HG03045 (cell line): ENCODE measurements at regions not wholly inside any gene's neighbourhood (a gene's known extent, or its start where the extent isn't known, plus 50 kb on each side); places are given as distances from the start of the nearest gene placed in this dataset.
"Not testable (repeated sequence)": the region's sequence is repeated elsewhere in the genome, so short reads cannot be mapped to it uniquely, and the experiment has no call there.

Experiments
- ATAC-seq: cut with Tn5 transposase; IDR thresholded peaks from one replicate; pipeline ENCODE4 v1.9.1; 2021; ENCODE audit warnings: mild to moderate bottlenecking, moderate library complexity; ENCODE audit not compliant: unreplicated experiment

DNA sequence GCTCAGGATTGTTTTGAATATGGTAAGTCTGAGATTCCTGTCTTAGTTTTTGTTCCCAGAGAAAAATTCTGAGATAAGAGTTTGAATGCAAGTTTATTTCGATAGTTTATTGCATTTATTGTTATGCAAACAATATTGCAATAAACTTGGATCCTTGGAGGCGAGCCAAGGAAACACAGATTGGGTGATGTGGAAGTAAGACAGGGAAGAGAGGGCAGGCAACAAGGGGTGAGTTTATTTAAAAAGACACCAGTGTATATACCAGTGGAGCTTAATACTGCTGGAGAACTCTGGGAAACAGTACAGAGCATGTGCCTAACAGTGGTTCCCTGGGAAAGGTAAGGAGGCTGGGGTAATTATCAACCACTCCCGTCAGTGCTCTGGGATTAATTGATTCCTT lies 87.5 kb upstream of the NEDD4L start:
- ATAC-seq, result no peak

DNA sequence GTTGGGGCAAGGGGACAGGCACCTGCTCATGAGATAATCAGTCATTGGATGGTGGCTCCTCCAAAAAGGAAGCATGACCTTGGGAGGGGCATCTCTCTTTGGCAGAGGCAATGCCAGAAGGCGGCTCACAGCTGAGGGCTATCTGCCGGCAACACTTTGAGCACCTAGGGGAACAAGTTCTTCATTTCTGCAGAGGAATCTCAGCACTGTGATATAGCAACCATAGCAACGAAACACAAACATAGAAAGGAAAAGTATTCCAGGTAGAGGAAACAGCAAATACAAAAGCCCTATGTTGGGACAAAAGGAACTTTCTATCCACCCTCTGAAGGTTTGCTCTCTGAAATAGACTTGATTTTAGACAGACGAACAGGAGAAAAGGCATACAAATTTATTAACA lies 89.1 kb upstream of the NEDD4L start:
- no peak for ATAC-seq

DNA sequence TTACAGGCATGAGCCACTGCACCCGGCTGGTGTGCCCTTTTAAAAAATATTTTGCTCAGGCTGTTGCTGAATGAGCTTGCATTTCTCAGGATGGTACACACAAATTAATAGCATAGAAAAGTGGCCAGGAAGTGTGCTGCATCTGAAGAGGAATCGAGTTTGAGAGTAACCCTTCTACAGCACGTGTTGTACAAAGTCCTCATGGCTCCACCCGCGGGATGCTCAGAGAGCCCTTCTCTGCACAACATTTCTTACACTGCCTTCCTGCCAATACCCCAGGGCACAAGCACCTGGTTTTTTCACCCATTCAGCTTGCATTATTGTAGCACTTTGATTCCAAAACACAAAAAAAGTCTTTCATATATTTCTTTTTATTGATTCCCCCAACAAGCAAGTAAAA lies 90.1 kb upstream of the NEDD4L start:
- ATAC-seq, result no peak

DNA sequence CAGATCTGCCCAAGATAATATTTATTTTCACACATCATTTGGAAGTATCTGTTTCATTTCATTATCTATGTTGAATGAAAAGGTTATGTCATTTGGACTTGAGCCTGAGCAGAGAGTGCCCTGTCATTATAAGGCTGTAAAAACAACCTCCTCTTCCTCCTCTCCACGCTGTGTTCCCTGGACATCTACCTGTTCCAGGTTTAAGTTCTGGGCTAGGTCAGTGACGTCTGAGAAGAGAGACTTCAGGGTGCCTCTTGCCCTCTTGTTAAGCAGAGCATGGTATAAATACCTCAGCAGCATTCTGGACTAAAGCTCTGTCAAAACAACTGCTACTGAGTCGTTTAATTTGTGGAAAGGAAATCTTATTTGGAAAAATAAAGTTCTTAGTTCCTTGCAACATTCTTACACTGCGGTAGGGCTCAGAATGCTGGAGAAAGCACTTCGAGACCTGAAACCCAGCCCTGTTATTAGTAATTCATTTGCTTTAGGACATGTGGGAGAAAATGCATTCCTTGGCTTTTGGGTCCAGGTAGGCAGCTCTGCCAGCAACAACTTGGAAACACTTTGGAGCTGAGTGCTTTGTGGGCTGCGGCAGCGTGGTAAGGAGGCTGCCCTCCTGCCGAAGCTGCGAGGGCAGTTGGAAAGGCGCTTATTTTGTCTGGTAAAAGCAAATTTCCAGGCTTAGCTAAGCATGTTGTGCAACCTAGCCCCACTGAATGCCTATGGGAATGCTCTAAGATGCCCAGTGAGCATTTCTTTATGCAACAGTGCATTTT lies 91.8 kb upstream of the NEDD4L start:
- ATAC-seq, result no peak

DNA sequence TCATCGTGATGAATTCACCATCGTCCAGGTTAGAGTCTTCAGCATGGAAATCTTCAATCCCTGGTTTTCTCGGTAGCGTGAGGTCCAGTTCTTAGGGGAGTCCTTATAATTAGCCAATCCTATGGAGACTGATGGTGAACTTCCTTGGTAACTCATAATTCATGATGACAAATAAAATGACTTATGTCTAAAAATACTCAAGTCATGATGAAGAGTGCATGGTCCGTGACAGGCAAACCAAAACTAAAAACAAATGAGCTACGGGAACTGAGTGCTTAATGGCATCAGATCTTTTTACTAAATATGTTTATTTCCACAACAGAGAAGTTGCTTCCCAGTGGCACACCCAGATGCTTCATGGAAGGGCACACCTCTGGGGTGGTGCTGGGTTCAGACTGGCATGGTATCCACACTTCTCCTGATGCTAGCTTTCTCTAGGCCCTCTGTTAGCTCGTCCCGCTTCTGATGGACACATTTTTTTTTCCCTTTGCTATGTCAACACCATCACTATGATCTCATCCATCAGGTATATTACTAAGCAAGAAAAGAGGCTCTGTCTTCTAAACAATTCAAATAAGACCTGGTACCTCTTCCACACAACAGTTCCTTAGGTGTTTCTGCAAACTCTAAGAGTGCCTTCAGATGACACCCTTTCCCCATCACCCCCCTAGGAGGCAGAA lies 92.8 kb upstream of the NEDD4L start:
- peak; percentile 50 for ATAC-seq

DNA sequence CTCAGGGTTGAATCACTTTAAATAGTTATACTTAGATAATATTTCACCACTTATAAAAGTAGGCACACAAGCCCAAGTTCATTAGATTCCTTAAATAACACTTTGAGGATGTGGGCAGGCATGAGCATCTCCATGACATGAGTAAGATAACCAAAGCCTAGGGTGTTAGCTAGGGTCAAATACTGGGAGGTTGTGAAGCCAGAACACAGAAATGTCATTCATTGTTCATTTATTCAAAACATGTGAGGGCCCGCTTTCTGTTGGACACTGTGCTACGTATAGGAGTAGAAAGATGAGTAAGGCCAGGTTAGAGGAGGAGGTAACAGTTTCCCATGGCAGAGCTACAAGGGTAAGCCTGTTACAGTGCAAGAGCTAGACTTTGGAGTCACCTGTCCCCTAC lies 93.5 kb upstream of the NEDD4L start:
- no peak for ATAC-seq

DNA sequence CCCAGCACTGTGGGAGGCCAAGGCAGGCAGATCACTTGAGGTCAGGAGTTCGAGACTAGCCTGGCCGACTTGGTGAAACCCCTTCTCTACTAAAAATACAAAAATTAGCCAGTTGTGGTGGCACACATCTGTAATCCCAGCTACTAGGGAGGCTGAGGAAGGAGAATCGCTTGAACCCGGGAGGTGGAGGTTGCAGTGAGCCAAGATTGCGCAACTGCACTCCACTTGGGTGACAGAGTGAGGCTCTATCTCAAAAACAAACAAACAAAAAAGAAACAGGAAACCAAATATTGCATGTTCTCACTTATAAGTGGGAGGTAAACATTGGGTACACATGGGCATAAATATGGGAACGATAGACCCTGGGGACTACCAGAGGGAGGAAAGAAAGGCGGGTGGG lies 94.7 kb upstream of the NEDD4L start:
- not testable (repeated sequence) for ATAC-seq

DNA sequence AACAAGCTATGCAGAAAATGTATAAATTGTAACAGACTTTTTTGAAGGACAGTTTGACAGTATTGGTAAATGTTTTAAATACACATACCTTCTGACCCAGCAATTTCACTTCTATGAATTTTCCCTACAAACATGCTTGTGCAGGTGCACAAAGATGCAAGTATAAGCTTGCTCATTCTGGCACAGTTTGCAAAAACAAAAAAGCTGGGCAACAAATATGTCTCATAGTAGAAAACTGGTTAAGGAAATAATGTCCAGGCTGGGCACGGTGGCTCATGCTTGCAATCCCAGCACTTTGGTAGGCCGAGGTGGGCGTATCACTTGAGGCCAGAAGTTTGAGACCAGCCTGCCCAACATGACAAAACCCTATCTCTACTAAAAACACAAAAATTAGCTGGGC lies 96.9 kb upstream of the NEDD4L start:
- ATAC-seq, result no peak

DNA sequence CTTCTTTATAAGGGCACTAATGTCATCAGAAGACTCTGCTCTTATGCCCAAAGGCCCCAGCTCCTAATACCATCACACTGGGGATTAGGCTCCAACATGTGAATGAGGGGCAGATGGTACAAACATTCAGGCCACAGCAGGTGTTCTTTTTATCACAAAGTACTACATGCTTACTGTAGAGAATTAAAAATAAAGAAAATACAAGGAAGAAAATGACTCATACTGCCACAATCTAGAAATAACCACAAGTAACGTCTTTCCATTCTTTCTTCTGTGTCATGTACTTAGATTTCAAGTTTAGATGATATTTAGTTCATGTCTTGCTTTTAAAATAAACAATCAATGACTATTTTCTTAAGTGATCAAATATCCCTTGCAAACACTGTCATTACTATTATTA lies 100.3 kb upstream of the NEDD4L start:
- ATAC-seq, result no peak

DNA sequence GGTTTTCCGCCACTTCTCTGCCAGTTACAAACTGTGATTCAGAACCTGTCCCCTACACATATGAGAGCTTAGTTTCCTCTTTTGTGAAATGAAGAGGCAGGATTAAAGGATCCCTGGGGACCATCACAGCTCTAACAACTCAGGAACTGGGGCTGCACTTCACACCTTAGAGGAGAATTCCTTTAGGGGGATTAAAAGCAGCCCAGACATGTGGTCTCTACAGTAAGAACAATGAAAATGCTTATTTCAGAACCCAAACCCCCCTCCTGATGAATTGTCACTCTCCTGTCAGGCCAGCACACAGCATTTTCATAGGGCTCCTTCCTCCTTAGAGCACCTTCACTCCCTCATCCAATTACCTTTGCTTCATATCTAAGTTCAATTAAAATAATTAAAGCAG lies 101.5 kb upstream of the NEDD4L start:
- no peak for ATAC-seq

DNA sequence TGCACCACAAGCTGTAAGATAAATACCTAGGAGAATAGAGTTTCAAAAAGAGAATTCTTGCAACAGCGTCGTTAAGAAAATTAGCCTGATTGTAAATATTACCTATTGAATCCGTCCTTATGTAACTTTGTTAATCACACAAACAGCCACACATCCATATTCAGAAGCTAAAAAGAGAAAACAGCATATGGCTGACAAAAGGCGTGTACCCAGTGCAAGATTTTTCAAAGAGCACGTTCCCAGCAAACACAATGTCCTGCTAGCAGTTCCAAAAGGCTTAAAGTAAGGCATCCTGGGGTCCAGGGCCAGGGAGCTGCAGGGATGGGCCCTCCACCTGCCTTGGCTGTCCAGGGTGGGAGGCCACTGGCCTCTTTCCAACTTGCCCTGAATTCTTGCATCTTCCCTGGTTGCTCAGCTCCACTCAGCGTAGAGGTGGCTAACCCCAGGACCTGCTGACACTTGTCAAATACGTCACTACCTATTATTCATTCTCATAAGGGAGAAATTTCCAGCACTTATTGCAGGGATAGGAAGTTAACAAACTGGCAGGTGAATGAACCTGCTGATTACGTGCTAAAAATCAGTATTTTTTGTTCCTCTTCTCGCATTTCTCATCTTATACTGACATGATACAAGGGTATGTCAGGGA lies 102.1 kb upstream of the NEDD4L start:
- ATAC-seq, result no peak

DNA sequence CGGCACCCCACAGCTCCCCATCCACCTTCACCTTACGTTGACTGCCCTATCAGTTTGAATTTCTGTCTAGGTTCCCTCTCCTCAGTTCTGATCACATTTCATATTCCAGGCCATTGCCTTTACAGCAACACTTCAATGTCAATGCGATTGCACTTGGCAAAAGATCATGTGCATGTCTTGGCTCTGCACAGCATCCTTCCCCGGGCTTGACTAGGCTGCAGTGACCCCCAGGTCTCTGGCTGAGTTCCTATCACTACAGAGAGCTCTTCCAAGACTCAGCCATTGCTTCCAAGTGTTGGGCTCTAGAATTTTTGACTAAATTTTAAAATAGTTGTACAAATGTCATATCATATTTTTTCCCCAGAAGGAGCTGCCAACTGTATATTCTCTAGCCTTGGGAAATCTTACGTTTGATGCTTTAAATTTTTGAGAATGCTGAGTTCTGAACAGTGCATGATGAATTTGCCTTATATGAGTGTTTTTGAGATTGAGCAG lies 103.8 kb upstream of the NEDD4L start:
- ATAC-seq, result no peak

DNA sequence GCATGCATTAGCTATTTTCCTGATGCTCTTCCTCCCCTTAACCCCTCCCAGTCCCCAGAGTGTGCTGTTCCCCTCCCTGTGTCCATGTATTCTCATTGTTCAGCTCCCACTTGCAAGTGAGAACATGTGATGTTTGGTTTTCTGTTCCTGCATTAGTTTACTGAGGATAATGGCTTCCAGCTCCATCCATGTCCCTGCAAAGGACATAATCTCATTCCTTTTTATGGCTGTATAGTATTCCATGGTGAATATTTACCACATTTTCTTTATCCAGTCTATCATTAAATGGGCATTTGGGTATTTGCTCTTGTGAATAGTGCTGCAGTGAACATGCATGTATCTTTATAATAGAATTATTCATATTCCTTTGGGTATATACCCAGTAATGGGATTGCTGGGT lies 109.7 kb upstream of the NEDD4L start:
- ATAC-seq, result not testable (repeated sequence)

DNA sequence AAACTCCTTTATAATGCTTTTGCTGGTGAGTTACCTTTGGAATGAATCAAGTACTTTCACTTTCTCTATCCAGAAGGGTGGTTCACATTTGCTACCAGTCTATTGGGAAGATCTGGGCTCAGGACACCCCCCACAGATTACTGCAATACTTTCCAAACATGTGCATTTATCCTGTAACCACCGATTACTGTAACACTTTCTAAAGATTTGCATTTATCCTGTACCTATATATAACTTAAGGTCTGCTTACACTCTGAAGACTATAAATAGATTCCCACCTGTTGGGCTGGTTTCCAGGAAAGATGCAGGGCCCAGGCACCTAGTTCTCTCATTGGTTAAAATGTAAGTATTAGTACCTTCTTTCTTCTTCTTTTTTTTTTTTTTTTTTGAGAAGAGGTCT lies 113.0 kb upstream of the NEDD4L start:
- peak; percentile 80 for ATAC-seq

DNA sequence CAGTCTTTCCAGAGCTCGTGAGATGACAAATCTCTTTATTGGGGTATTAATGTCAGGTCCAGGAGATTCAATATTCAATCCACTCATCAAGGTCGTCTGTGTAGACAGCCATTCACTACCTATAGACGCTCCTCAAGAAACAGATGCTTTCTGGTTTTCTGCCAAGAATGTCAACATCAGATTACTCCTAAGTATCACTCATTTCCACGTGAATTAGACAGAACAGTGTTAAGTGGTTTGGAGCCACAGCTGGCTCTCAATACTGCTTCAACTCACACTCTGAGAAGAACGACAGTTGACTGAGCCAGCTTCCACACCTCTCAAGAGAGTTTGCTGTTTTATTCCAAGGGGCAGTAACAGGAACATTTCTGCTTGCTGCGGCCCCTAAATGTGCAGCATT lies 113.5 kb upstream of the NEDD4L start:
- no peak for ATAC-seq

DNA sequence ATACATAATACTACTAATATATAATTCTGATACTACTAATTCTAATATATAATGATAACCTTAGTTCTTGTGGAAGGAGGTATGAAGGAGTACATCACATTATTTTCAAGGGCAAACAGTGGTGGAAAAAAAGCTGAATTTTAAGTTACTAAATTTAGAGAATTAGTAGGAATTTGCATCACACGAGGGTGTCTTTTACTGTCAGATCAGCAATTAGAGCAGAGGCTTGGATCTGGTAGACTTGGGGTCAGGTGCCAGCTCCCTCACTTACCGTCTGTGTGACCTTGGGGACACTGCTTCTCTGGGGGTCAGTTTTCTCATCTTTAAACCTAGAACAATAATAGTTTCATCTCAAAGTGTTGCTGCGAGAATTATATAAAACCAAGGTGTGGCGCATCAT lies 114.1 kb upstream of the NEDD4L start:
- no peak for ATAC-seq

DNA sequence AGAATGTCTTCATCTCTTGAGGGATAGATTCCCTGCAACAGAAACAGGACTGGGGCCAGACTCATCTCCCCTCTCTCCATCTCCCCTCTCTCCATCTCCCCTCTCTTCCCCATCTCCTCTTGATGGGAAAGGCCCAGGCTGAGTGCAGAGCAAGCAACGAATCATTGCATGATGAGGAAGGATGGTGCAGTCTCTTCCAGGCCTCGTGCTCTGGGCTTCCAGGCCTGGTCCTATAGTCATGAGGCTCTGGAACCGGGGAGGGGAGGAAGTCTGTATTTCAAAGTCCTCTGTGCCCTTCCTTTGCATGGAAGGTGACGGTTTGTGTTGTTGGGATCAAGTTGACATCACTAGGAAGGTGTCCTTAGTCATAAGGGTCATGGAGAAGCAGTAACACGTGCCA lies 115.6 kb upstream of the NEDD4L start:
- ATAC-seq, result no peak

DNA sequence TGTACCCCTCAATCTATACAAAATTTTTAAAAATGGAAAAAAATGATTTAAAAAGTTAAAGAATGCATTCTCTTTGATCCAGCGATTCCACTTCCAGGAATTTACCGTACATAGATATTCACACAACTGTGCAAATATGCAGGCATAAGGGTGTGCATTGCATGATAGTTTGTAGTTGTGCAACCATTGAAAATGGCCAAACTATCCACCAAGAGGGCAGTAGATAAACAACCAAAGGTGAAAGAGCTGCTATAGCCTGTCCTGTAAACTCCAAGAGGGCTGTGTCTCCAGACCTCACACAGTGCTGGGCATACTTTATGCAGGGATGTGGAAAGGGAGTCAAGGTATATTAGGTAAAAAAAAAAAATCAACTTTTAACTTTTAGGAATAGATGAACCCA lies 116.5 kb upstream of the NEDD4L start:
- no peak for ATAC-seq

DNA sequence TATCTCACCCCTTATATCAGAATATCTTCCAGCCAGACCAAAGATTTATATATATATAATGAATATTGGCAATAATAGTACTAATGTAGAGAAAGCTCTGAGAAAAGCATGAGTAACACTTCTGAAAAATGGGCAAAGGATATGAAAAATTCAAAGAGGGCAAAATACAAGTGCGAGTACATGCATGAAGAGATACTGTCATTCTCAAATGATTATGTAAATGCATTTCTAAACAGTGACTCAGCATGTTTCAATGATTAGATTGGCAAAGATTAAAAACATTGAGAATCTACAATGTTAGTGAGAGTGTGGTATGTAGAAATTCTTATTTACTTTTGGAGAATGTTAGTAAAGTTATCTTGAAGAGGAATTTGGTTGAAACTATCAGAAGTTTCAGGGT lies 118.3 kb upstream of the NEDD4L start:
- no peak for ATAC-seq

DNA sequence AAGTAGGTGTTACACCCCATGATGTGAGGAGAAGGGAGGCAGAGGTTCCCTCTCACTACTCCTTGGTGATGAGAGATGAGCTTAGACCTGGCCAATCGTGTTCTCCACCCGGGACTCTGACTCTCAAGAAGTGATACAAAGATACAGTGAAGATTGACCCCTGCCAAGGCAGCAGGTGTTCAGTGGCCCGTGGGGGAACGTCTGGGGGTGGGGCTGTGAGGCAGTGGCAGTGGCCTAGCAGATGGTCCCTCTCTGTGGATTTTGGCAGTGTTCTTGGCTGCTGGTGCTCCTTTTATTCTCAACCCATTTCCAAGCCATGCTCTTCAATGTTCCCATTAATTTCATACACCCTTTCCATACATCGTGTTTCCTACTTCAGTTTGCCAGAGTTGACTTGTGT lies 120.4 kb upstream of the NEDD4L start:
- ATAC-seq, result no peak

DNA sequence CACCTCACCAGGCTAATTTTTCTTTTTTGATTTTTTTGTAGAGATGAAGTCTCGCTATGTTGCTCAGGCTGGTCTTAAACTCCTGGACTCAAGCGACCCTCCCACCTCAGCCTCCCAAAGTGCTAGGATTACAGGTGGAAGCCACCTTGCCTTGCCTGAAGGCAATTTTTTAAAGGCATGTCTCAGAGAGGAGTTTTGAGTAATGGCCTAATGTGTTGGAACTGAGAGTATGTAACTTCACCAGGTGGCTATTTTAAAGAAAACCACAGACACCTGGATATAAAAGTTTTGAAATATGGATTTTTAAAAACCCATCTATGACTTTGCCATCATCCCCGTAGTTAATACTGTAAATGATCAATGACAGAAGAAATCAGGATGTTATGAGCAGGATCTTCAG lies 119.8 kb upstream of the ATP8B1 start:
- no peak for ATAC-seq

DNA sequence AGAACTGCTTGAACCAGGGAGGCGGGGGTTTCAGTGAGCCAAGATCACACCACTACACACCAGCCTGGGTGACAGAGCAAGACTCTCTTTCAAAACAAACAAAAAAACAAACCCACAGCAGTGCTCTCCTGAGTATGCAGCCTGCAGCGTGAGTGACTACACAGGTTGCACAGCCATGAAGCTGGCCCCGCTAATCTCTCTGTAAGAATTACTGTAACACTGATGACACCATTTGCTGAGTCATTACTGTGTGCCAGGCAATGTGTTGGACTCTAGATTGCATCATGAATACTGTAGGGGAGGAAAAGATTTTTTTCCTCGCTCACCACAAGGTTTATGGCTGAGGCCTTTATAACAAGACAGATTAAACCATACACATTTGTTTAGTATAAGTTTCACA lies 118.6 kb upstream of the ATP8B1 start:
- ATAC-seq, result no peak
